ENCODE measurements at regions not wholly inside any gene's neighbourhood (a gene's known extent, or its start where the extent isn't known, plus 50 kb on each side); places are given as distances from the start of the nearest gene placed in this dataset.

DNA sequence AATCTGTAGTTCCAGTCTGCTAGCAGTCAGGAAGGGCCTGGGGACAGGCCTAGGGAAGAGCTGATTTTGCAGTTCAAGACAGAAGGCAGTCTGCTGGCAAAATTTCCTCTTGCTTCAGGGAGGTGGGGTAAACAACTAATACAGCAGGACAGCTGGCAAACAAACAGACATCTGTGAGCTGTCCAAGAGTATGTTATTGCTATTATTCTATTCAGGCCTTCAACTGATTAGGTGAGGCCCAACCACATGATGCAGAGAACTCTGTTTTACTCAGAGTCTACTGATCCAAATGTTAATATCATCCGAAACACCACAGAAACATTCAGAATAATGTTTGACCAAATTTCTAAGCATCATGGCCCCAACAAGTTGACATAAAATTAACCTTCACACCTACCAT, 161.0 kb upstream of the E2F7 start:
- TF ChIP-seq, protein P1, sequence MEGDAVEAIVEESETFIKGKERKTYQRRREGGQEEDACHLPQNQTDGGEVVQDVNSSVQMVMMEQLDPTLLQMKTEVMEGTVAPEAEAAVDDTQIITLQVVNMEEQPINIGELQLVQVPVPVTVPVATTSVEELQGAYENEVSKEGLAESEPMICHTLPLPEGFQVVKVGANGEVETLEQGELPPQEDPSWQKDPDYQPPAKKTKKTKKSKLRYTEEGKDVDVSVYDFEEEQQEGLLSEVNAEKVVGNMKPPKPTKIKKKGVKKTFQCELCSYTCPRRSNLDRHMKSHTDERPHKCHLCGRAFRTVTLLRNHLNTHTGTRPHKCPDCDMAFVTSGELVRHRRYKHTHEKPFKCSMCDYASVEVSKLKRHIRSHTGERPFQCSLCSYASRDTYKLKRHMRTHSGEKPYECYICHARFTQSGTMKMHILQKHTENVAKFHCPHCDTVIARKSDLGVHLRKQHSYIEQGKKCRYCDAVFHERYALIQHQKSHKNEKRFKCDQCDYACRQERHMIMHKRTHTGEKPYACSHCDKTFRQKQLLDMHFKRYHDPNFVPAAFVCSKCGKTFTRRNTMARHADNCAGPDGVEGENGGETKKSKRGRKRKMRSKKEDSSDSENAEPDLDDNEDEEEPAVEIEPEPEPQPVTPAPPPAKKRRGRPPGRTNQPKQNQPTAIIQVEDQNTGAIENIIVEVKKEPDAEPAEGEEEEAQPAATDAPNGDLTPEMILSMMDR (IDR thresholded peaks at IDR 0.05): no peak
- no peak for TF ChIP-seq POLR2A (IDR thresholded peaks at IDR 0.05)
- Histone ChIP-seq H3K27me3 (no peaks in the 10 kb centered on the region), H3K9me3 (no peaks in the 10 kb centered on the region), H3K4me3 (no peak overlapping the region), H3K27ac (no peak overlapping the region), H3K36me3 (replicated peaks in 1 of 2; ENCODE audit: insufficient read depth in 1 of 2, low read depth in 2 of 2) (no peaks in the 10 kb centered on the region), H3K4me1 (peaks cover 5% of the 10 kb centered on the region)
- ATAC-seq (no peak), DNase-seq (no peak)
- intact Hi-C loops (cut with DNase I): no loop called here
- WGBS, 2 donors: 76 to 77% methylated on average over 1 of the region's 1 CpG

DNA sequence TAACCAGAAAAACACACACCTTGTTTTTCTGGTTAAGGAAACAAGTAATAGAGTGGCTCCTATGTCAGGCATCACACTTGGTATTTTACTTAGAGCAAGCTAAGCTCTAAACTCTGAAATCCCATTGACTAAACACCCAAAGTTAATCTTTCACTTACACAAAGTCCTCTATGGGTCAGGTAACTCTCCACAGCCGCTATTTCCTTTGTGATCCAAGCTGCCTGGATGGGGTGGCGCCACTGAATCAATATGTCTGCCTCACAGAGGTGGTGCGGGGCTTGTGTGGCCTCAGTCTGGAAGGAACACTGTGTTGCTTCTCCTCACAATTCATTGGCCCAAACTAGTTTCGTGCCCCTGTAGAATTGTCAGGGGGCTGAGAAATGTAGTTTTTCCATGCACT, 160.0 kb upstream of the E2F7 start:
- H3K27ac ChIP-seq: no peak overlapping the region
- no peaks in the 10 kb centered on the region for H3K27me3 ChIP-seq
- WGBS, 2 donors: 40 to 52% methylated on average over 4 of the region's 4 CpGs
- no peaks in the 10 kb centered on the region for H3K4me1 ChIP-seq
- DNase-seq (no peak), ATAC-seq (no peak)
- H3K36me3 ChIP-seq (replicated peaks in 1 of 2; ENCODE audit: insufficient read depth in 1 of 2, low read depth in 2 of 2): no peaks in the 10 kb centered on the region
- no peak overlapping the region for H3K4me3 ChIP-seq
- TF ChIP-seq, protein P1 (IDR thresholded peaks at IDR 0.05): no peak
- no peak for TF ChIP-seq POLR2A (IDR thresholded peaks at IDR 0.05)
- intact Hi-C loops (cut with DNase I): no loop called here
- no peaks in the 10 kb centered on the region for H3K9me3 ChIP-seq

DNA sequence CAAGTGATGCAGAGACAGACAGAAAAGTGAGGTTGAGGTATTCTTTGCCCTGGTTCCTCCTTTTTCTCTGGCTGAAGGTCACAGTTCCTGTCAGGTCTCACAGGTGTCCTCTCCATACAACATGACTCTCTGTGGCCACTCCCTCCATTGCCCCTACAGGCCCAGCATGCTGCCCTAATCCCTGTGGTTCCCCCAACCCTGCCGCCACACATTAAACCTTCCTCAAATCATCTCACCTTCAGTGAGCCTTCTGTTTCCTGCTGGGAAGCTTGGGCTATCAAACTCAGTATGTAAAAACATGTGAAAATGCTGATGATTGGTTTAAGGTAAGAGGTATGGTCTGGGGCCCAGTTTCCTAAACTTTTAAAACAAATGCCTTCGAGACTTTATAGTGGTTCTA, 159.0 kb upstream of the E2F7 start:
- intact Hi-C loops (cut with DNase I): no loop called here
- no peaks in the 10 kb centered on the region for H3K9me3 ChIP-seq
- H3K4me3 ChIP-seq: no peak overlapping the region
- no peaks in the 10 kb centered on the region for H3K27me3 ChIP-seq
- ATAC-seq: no peak
- no peak for TF ChIP-seq POLR2A (IDR thresholded peaks at IDR 0.05)
- TF ChIP-seq, protein P1 (IDR thresholded peaks at IDR 0.05): no peak
- H3K36me3 ChIP-seq (replicated peaks in 1 of 2; ENCODE audit: insufficient read depth in 1 of 2, low read depth in 2 of 2): no peaks in the 10 kb centered on the region
- H3K27ac ChIP-seq: no peak overlapping the region
- 33 to 71% methylated on average over 2 of the region's 2 CpGs for WGBS, 2 donors
- no peak for DNase-seq
- H3K4me1 ChIP-seq: no peaks in the 10 kb centered on the region

DNA sequence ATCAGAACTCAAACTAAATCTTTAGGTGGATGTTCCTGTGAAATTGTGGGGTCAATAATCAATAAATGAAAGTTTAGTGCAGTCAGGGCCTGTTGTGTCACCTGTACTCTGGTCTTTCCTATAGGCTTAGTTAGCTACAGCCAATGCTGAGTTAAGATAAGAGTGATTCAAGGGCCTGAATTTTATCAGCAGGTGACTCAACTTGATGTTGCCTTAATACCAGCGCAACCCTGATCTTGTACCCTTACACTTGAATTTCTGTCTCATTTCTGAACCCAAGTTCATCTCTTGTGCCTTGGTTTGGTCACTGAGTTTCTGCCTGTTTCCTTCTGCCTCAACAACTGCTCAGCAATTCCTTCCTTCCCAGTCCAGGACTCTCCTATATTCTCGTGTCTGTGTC, 157.0 kb upstream of the E2F7 start:
- DNase-seq (no peak), ATAC-seq (no peak)
- Histone ChIP-seq H3K4me1 (no peaks in the 10 kb centered on the region), H3K9me3 (no peaks in the 10 kb centered on the region), H3K4me3 (no peak overlapping the region), H3K36me3 (replicated peaks in 1 of 2; ENCODE audit: insufficient read depth in 1 of 2, low read depth in 2 of 2) (no peaks in the 10 kb centered on the region), H3K27me3 (no peaks in the 10 kb centered on the region), H3K27ac (no peak overlapping the region)
- TF ChIP-seq POLR2A (IDR thresholded peaks at IDR 0.05): no peak
- TF ChIP-seq, protein P1 (IDR thresholded peaks at IDR 0.05): no peak
- WGBS, 2 donors: 70 to 78% methylated on average over 2 of the region's 2 CpGs
- intact Hi-C loops (cut with DNase I): no loop called here

DNA sequence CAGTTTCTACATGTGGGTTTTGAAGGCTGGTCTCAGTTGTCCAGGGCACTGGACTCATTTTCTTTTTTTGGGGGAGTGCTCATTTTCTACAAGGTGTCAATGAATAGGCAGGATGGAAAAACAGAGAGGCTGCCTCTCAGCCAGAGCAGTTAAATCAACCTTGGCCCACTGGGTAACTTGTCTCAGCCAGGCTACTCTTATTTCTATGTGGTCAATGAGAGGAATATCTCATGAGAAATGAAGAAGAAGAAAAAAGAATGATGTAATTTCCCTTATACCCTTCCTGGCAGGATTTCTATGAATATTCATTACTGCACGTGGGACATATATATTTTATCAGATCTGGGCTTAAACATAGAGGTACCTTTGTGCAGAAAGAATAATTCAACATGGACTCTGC, 155.2 kb upstream of the E2F7 start:
- WGBS, 2 donors: 43 to 51% methylated on average over 1 of the region's 1 CpG
- H3K27me3 ChIP-seq: no peaks in the 10 kb centered on the region
- ATAC-seq (no peak), DNase-seq (no peak)
- H3K27ac ChIP-seq: no peak overlapping the region
- no peaks in the 10 kb centered on the region for H3K9me3 ChIP-seq
- no peaks in the 10 kb centered on the region for H3K36me3 ChIP-seq (replicated peaks in 1 of 2; ENCODE audit: insufficient read depth in 1 of 2, low read depth in 2 of 2)
- TF ChIP-seq, protein P1 (IDR thresholded peaks at IDR 0.05): no peak
- no peak for TF ChIP-seq POLR2A (IDR thresholded peaks at IDR 0.05)
- intact Hi-C loops (cut with DNase I): no loop called here
- H3K4me1 ChIP-seq: no peaks in the 10 kb centered on the region
- H3K4me3 ChIP-seq: no peak overlapping the region
